Eye (tissue), 1 donor: ENCODE measurements at regions not wholly inside any gene's neighbourhood (a gene's known extent, or its start where the extent isn't known, plus 50 kb on each side); places are given as distances from the start of the nearest gene placed in this dataset.

Experiments used
- DNase-seq: peaks from one replicate; pipeline ENCODE4 v3.0.0-alpha.2; 2015

- no peak for DNase-seq
These were observed 217.1 kb downstream of the HTR7 start for GRCh38 chr10:90640756-90641155.

DNA sequence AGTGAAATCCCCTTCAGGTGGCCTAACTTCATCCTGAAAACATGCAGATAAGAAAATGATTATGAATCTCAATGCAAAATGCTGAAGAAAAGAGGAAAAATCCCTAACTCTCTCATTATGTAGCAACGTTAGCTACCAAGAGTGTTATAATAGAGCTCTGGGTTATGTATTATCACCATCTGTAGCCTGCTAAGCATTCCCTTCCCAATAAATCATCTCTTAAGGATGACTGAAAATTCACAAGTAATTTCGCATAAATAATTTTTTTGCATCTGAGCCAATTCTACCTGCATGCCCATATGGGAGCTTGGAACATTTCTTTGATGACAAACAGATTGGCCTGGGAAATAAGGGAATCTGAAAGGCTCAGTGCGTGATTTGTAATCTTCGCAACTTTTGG is 216.1 kb downstream of the HTR7 start:
- DNase-seq: no peak

DNA sequence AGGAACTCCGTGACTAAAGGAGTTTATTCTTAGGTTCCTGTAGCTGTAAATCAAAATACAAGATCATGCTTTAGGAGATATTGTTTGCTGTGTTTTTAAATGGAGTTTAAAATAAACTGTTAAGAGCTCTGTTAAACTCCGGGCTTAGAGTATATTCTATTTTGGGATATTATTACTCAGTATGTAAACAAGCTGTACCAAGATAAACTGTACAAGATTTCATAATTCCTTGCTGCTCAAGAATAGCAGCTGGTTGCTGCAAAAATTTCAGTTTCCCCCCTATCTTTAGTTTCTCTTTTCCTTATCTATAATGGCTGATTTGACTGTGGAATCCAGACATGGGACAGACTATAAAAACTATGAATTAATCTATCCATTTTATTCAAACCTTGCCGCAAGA is 215.7 kb downstream of the HTR7 start:
- DNase-seq: no peak

GRCh38 chr10:90642650-90643049 is 215.2 kb downstream of the HTR7 start:
- DNase-seq: no peak

GRCh38 chr10:90644165-90644564 is 213.7 kb downstream of the HTR7 start:
- DNase-seq: no peak

DNA sequence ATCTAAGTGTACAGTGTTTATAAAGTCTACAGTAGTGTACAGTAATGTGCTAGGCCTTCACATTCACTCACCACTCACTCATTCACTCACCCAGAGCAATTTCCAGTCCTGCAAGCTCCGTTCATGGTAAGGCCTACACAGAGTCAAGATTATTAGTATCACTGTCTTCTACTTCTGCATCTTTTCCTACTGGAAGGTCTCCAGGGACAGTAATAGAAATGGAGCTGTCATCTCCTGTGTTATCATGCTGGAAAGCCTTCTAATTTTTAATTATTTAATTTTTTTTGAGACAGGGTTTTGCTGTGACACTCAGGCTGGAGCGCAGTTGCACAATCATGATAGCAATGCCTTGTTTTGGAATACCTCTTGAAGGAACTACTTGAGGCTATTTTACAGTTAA is 207.0 kb downstream of the HTR7 start:
- DNase-seq: peak; percentile 12

DNA sequence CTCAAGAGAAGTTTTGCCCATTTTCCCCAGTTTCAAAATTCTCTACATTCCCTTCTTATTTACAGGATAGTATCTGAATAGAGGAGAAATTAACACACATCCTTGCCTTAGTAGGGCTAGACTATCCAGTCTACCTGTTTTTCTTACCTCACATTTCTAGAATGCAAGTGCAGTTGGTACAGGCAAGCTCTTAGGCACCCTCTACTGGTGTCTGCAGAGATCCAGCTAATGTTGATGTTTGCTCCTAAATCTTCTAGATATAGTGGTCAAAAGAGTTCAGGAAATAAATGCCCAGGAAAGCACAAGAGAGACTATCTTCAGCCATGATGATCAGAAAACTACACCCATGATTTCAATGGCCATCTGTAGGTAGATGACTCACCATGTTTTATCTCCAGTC is 205.3 kb downstream of the HTR7 start:
- no peak for DNase-seq

- DNase-seq: no peak
These were observed 199.0 kb downstream of the HTR7 start for GRCh38 chr10:90658791-90659190.

DNA sequence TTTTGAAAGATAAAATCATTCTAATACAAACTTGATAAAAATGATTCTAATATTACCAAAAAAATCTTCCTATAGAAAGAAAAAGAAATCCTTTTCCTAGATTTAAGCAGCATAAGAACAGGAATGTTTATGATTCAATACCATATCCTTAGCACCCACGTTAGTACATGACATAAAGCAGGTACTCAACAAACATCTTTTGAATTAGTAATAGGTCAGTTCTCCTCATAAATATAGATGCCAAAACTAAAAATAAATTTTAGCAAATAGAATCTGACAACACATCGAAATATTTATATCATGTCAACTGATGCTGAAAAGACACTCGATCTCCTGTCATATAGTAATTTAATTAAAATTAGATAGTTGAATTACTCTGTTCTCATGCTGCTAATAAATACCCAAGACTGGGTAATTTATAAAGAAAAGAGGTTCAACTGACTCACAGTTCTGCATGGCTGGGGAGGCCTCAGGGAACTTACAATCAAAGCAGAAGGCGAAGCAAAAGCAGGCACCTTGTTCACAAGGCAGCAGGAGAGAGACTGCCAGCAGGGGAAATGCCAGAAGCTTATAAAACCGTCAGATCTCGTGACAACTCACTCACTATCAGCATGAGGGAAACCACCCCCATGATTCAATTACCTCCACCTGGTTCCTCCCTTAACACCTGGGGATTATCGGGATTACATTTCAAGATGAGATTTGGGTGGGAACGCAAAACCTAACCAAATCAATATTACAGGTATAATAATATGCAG is 191.8 kb downstream of the HTR7 start:
- DNase-seq: no peak

GRCh38 chr10:90674461-90674860 is 183.4 kb downstream of the HTR7 start:
- no peak for DNase-seq

- DNase-seq: peak; percentile 1
These were observed 182.9 kb downstream of the HTR7 start for GRCh38 chr10:90674928-90675327.

GRCh38 chr10:90675621-90676020 is 182.2 kb downstream of the HTR7 start:
- no peak for DNase-seq
